AG10803 (cell line): ENCODE measurements at regions not wholly inside any gene's neighbourhood (a gene's known extent, or its start where the extent isn't known, plus 50 kb on each side); places are given as distances from the start of the nearest gene placed in this dataset.

Source experiments
- DNase-seq: peaks from one replicate; pipeline ENCODE4 v3.0.0; 2010; ENCODE audit warnings: low read depth
- H3K4me3 ChIP-seq: 2 replicates; pipeline ENCODE4 v1.5.1; 2011; ENCODE audit warnings: mild to moderate bottlenecking, low read length, control low read depth
- TF ChIP-seq, protein P1 (sequence below): conservative IDR thresholded peaks from 2 replicates; pipeline ENCODE4 v1.5.1; 2011; ENCODE audit warnings: mild to moderate bottlenecking, low read length, control low read depth, inconsistent platforms

DNA sequence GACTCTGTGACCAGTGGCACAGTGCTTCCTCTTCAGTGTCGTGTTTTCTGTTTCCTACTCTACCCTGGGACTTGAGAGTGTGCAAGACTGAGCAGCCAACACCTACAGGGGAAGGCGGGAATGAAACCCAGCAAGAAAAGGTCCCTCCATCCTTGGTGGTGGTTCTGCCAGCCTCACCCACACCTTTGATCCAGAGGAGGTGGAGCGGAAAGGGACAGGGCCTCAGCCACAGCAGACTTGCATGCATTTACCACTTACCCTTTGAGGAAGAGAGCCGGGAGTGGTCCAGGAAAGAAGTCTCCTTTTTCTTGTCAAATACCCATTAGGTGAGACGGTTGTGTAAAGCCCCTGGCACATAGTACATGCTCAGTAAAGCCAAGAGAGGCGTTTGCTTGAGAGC lies 164.8 kb upstream of the ZNF536 start:
- TF ChIP-seq, protein P1, sequence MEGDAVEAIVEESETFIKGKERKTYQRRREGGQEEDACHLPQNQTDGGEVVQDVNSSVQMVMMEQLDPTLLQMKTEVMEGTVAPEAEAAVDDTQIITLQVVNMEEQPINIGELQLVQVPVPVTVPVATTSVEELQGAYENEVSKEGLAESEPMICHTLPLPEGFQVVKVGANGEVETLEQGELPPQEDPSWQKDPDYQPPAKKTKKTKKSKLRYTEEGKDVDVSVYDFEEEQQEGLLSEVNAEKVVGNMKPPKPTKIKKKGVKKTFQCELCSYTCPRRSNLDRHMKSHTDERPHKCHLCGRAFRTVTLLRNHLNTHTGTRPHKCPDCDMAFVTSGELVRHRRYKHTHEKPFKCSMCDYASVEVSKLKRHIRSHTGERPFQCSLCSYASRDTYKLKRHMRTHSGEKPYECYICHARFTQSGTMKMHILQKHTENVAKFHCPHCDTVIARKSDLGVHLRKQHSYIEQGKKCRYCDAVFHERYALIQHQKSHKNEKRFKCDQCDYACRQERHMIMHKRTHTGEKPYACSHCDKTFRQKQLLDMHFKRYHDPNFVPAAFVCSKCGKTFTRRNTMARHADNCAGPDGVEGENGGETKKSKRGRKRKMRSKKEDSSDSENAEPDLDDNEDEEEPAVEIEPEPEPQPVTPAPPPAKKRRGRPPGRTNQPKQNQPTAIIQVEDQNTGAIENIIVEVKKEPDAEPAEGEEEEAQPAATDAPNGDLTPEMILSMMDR = no peak
- no peak for DNase-seq
- H3K4me3 ChIP-seq = no peak overlapping the region

DNA sequence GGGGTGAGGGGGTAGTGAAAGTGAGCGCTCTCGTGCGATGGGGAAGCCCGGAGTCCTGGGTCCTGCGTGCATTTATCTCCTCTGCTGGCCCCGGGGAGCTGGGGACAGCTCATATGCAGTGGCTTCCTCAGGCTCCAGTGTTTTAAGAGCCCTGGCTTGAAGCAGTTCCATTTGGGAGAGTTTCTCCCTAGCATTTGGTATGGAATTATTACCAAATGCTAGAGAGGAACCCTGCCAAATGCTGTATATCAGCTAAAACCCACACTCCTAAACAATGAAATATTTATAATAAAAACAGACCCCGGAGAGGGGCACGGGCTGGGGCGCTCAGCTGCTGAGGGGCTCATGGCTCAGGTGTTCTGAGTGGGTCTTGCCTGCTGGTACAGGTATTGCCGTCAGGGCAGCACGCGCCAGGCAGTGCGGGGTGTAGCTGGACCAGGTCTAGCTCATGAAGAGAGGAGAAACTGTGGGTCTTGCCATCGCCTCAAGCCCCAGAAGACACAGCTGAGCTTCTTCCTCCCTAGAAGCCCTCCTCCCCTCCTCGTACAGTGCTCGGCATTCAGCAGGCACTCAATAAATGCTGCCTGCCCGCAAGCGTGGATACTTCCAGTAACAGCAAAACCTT lies 163.6 kb upstream of the ZNF536 start:
- DNase-seq = no peak
- TF ChIP-seq, protein P1 = no peak
- no peak overlapping the region for H3K4me3 ChIP-seq

DNA sequence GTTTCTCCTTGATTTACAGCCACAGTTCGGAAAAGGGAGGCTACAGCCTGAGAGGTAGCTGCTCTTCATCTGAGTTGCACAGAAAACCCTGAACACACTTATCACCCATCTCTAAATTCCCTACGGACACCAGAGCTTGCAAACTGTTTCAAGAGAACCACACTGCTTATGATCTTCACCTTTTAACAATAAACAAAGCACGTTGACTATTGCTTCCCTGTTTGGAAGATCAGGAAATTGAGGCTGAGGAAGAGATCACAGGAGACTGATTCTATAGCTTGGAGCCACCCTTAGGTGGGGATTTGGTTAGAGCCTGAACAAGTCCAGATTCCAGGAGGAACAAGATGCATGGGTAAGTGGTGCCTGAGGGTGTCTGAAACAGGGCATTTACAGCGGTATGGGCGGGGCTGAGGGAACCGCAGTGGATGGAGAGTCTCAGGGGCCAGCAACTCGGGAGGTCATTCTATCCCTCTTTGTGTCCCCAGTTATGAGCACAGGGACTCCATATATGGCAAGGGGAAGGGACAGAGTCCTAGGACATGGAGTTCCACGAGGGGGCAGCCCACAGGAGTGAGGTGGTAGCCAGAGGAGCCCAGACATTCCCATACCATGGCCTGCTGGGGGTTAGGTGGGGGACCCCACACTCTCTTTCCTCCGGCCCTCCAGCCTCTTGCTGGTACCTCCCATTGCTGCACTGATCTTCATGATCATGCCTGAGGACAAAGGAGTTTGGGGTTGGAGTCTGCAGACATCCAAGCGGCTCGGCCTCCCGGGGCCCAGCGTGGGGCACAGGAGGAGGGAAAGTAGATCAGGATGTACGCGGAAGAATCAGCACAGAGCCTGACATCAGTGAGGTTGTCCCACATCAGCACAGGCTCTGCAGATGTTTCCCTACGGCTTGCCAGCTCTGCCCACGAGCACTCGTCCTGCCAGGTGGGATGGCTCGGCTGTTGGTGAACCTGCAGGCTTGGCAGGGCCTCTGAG lies 162.3 kb upstream of the ZNF536 start:
- TF ChIP-seq, protein P1 = no peak; the same call in 1 of the 2 replicates

DNA sequence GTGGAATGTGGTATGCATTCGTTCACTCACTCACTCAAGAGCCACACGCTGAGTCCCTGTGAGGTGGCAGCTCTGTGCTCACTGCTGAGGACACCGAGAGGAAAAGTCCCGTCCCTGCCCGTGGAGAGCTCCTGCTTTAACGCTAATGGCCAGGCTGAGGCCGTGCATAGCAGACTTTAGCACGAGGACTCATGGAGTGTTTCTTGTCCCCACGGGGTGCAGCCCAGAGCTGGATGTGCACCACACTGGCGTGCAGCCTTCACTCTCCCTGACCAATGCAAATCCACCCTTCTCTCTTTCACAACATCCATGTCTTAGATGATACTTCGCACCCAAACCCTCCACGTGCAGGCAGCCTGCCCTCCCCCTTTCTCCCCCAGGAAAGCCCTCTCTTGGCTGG lies 159.6 kb upstream of the ZNF536 start:
- TF ChIP-seq, protein P1 = no peak
- no peak overlapping the region for H3K4me3 ChIP-seq
- DNase-seq = no peak

More for the DNA sequence above, 162.3 kb upstream of the ZNF536 start:
- no peak for DNase-seq
- no peak overlapping the region for H3K4me3 ChIP-seq

DNA sequence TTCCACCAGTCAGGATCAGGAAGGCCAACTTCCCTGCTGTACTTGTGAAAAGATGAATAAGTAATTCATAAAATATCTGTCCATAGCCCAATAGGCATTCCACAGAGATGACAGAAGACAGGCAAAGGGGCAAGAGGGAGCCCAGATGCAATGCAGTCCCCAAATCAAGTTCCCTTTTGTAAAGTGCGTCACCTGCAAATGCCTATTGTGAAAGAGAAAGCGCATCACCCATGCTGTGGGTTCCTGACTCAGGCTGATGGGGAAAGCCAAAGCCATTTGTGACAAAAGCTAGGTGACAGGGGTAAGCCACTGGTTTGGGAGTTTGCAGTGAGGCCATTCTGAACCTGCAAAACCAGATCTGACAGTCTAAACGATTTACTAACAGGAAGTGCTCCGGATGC lies 157.5 kb upstream of the ZNF536 start:
- peak; percentile 58 for DNase-seq
- TF ChIP-seq, protein P1 = no peak

DNA sequence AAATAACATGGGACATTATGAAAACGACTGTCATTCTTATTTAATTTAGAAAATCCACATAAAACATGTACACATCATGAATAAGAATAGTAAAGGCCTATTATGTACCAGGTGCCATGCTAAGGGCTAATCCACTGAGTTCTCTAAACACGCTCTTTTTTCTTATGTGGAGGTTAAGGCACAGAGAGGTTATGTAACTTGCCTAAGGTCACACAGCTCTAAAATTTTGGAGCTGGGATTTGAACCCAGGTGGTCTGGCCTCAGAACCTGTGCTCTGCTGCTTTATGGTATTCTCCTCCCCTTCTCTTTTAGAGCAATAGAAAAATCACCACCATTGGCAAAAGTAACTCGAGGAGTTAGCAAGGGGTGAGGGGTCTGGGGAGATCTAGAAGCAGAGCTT lies 156.9 kb upstream of the ZNF536 start:
- H3K4me3 ChIP-seq = no peak overlapping the region
- TF ChIP-seq, protein P1 = no peak
- DNase-seq = no peak

More for the DNA sequence above, 157.5 kb upstream of the ZNF536 start:
- H3K4me3 ChIP-seq = no peak overlapping the region
